Activated T-helper 2 cell treated with anti-CD3 and anti-CD28 coated beads, Interferon-gamma antibody, Interleukin-2, Interleukin-4, amounts not matched to agents 10 μg/mL and 5 μg/mL and 100 μg/mL, durations not matched to agents 14 hours and 24 hours and 36 hours (primary cell): ENCODE measurements at regions not wholly inside any gene's neighbourhood (a gene's known extent, or its start where the extent isn't known, plus 50 kb on each side); places are given as distances from the start of the nearest gene placed in this dataset.
"Not testable (repeated sequence)": the region's sequence is repeated elsewhere in the genome, so short reads cannot be mapped to it uniquely, and the experiment has no call there.

Experiments used
- DNase-seq: peaks from one replicate; pipeline ENCODE4 v3.0.0; 2021; ENCODE audit warnings: low spot score
- H3K27ac Mint-ChIP-seq: one replicate; pipeline ENCODE4 v1.8.0; 2021; ENCODE audit warnings: mixed read lengths
- H3K27me3 Mint-ChIP-seq: one replicate; pipeline ENCODE4 v1.8.0; 2021; ENCODE audit warnings: low read depth, mixed read lengths
- H3K36me3 Mint-ChIP-seq: one replicate; pipeline ENCODE4 v1.8.0; 2021; ENCODE audit warnings: low read depth, mixed read lengths
- H3K4me1 Mint-ChIP-seq: one replicate; pipeline ENCODE4 v1.8.0; 2021; ENCODE audit warnings: low read depth, mixed read lengths
- H3K4me3 Mint-ChIP-seq: one replicate; pipeline ENCODE4 v1.8.0; 2021; ENCODE audit warnings: low read depth, mild to moderate bottlenecking, moderate library complexity, mixed read lengths
- H3K9me3 Mint-ChIP-seq: one replicate; pipeline ENCODE4 v1.8.0; 2021; ENCODE audit warnings: mixed read lengths
- intact Hi-C: fragments of 100-400 bp; cut with micrococcal nuclease; formaldehyde crosslinking; loops from one replicate; pipeline ENCODE4 v1.15.1; 2023

- H3K27ac Mint-ChIP-seq: no peak overlapping the region
- H3K36me3 Mint-ChIP-seq: no peaks in the 10 kb centered on the region
- no peaks in the 10 kb centered on the region for H3K27me3 Mint-ChIP-seq
- DNase-seq: no peak
- H3K4me3 Mint-ChIP-seq: no peak overlapping the region
- H3K4me1 Mint-ChIP-seq: no peaks in the 10 kb centered on the region
- intact Hi-C loops: no loop called here
- no peaks in the 10 kb centered on the region for H3K9me3 Mint-ChIP-seq
Observed at GRCh38 chr3:182516597-182517336, 276.5 kb upstream of the ATP11B start.

- no peak for DNase-seq
- intact Hi-C loops: no loop called here
- H3K4me3 Mint-ChIP-seq: no peak overlapping the region
- H3K27ac Mint-ChIP-seq: no peak overlapping the region
- H3K27me3 Mint-ChIP-seq: no peaks in the 10 kb centered on the region
- no peaks in the 10 kb centered on the region for H3K36me3 Mint-ChIP-seq
- no peaks in the 10 kb centered on the region for H3K4me1 Mint-ChIP-seq
- H3K9me3 Mint-ChIP-seq: no peaks in the 10 kb centered on the region
Observed at GRCh38 chr3:182519569-182519968, 273.7 kb upstream of the ATP11B start.

- Mint-ChIP-seq H3K4me3 (no peak overlapping the region), H3K27ac (no peak overlapping the region), H3K27me3 (no peaks in the 10 kb centered on the region), H3K9me3 (no peaks in the 10 kb centered on the region), H3K36me3 (no peaks in the 10 kb centered on the region), H3K4me1 (no peaks in the 10 kb centered on the region)
- DNase-seq: no peak
- intact Hi-C loops: no loop called here
Observed at GRCh38 chr3:182521339-182521738, 272.0 kb upstream of the ATP11B start.

GRCh38 chr3:182523424-182523823, 269.9 kb upstream of the ATP11B start:
- DNase-seq: not testable (repeated sequence)

GRCh38 chr3:182523836-182524235, 269.5 kb upstream of the ATP11B start:
- intact Hi-C loops: no loop called here
- no peaks in the 10 kb centered on the region for H3K36me3 Mint-ChIP-seq
- H3K27ac Mint-ChIP-seq: no peak overlapping the region
- no peak overlapping the region for H3K4me3 Mint-ChIP-seq
- H3K27me3 Mint-ChIP-seq: no peaks in the 10 kb centered on the region
- DNase-seq: no peak
- no peaks in the 10 kb centered on the region for H3K4me1 Mint-ChIP-seq
- no peaks in the 10 kb centered on the region for H3K9me3 Mint-ChIP-seq

More at GRCh38 chr3:182523424-182523823, 269.9 kb upstream of the ATP11B start:
- H3K4me3 Mint-ChIP-seq, H3K27me3 Mint-ChIP-seq, intact Hi-C loops, H3K9me3 Mint-ChIP-seq, H3K36me3 Mint-ChIP-seq, H3K27ac Mint-ChIP-seq, H3K4me1 Mint-ChIP-seq: not testable (repeated sequence)

GRCh38 chr3:182524711-182525401, 268.4 kb upstream of the ATP11B start:
- no peaks in the 10 kb centered on the region for H3K36me3 Mint-ChIP-seq
- no peak overlapping the region for H3K27ac Mint-ChIP-seq
- intact Hi-C loops: no loop called here
- no peak for DNase-seq
- no peaks in the 10 kb centered on the region for H3K9me3 Mint-ChIP-seq
- H3K27me3 Mint-ChIP-seq: no peaks in the 10 kb centered on the region
- H3K4me3 Mint-ChIP-seq: no peak overlapping the region
- no peaks in the 10 kb centered on the region for H3K4me1 Mint-ChIP-seq

GRCh38 chr3:182525766-182526374, 267.4 kb upstream of the ATP11B start:
- Mint-ChIP-seq H3K9me3 (no peaks in the 10 kb centered on the region), H3K4me3 (no peak overlapping the region), H3K27ac (no peak overlapping the region), H3K36me3 (no peaks in the 10 kb centered on the region), H3K27me3 (no peaks in the 10 kb centered on the region), H3K4me1 (no peaks in the 10 kb centered on the region)
- no peak for DNase-seq
- intact Hi-C loops: no loop called here

- Mint-ChIP-seq H3K36me3 (no peaks in the 10 kb centered on the region), H3K27ac (no peak overlapping the region), H3K4me1 (no peaks in the 10 kb centered on the region), H3K4me3 (no peak overlapping the region), H3K9me3 (no peaks in the 10 kb centered on the region), H3K27me3 (no peaks in the 10 kb centered on the region)
- intact Hi-C loops: no loop called here
- DNase-seq: no peak
Observed at GRCh38 chr3:182527745-182528144, 265.6 kb upstream of the ATP11B start.

- intact Hi-C loops: no loop called here
- Mint-ChIP-seq H3K4me1 (no peaks in the 10 kb centered on the region), H3K4me3 (no peak overlapping the region), H3K9me3 (no peaks in the 10 kb centered on the region), H3K36me3 (no peaks in the 10 kb centered on the region), H3K27ac (no peak overlapping the region), H3K27me3 (no peaks in the 10 kb centered on the region)
- no peak for DNase-seq
Observed at GRCh38 chr3:182530316-182530715, 263.0 kb upstream of the ATP11B start.

GRCh38 chr3:182533394-182533793, 259.9 kb upstream of the ATP11B start:
- H3K4me1 Mint-ChIP-seq: no peaks in the 10 kb centered on the region
- intact Hi-C loops: no loop called here
- H3K9me3 Mint-ChIP-seq: no peaks in the 10 kb centered on the region
- no peak overlapping the region for H3K27ac Mint-ChIP-seq
- no peaks in the 10 kb centered on the region for H3K27me3 Mint-ChIP-seq
- H3K36me3 Mint-ChIP-seq: no peaks in the 10 kb centered on the region
- H3K4me3 Mint-ChIP-seq: no peak overlapping the region
- DNase-seq: no peak

GRCh38 chr3:182544542-182544941, 248.8 kb upstream of the ATP11B start:
- H3K4me3 Mint-ChIP-seq: no peak overlapping the region
- intact Hi-C loops: no loop called here
- H3K27ac Mint-ChIP-seq: no peak overlapping the region
- no peaks in the 10 kb centered on the region for H3K9me3 Mint-ChIP-seq
- no peak for DNase-seq
- no peaks in the 10 kb centered on the region for H3K27me3 Mint-ChIP-seq
- H3K36me3 Mint-ChIP-seq: no peaks in the 10 kb centered on the region
- no peaks in the 10 kb centered on the region for H3K4me1 Mint-ChIP-seq

- intact Hi-C loops: no loop called here
- Mint-ChIP-seq H3K27me3 (no peaks in the 10 kb centered on the region), H3K27ac (no peak overlapping the region), H3K4me1 (no peaks in the 10 kb centered on the region), H3K4me3 (no peak overlapping the region), H3K9me3 (no peaks in the 10 kb centered on the region), H3K36me3 (no peaks in the 10 kb centered on the region)
- no peak for DNase-seq
Observed at GRCh38 chr3:182562274-182562673, 231.0 kb upstream of the ATP11B start.
